Right lobe of liver (tissue), 6 donors: ENCODE measurements at regions not wholly inside any gene's neighbourhood (a gene's known extent, or its start where the extent isn't known, plus 50 kb on each side); places are given as distances from the start of the nearest gene placed in this dataset.
"Not testable (repeated sequence)": the region's sequence is repeated elsewhere in the genome, so short reads cannot be mapped to it uniquely, and the experiment has no call there.

Experiments used
- ATAC-seq, 4 donors: fragments of 200-7000 bp; cut with Tn5 transposase; one replicate each; pipeline ENCODE4 v1.9.1; 2020; ENCODE audit warnings: mild to moderate bottlenecking in 4 of 4, moderate library complexity in 4 of 4
- DNase-seq, 3 donors: peaks; one replicate each; pipeline ENCODE4 v3.0.0-alpha.2; 2020
- H3K27ac ChIP-seq, 3 donors: fragments of 200-600 bp; one replicate each; pipeline ENCODE4 v1.8.0; 2022
- H3K27me3 ChIP-seq, 2 donors: fragments of 200-600 bp; one replicate each; pipeline ENCODE4 v1.8.0; 2022
- H3K36me3 ChIP-seq, 4 donors: fragments of 200-600 bp; sonication (generic) in 1 of 4; one replicate each; pipeline versions ENCODE4 v1.5.1 to v1.8.0; 2017 to 2022; ENCODE audit warnings: control low read depth in 1 of 4
- H3K4me1 ChIP-seq, 4 donors: fragments of 200-600 bp; sonication (generic) in 1 of 4; one replicate each; pipeline versions ENCODE4 v1.5.1 to v1.8.0; 2017 to 2022; ENCODE audit warnings: control low read depth in 1 of 4
- H3K4me3 ChIP-seq, 3 donors: fragments of 200-600 bp; one replicate each; pipeline ENCODE4 v1.8.0; 2022
- H3K9me3 ChIP-seq, 4 donors: fragments of 200-600 bp; sonication (generic) in 1 of 4; one replicate each; pipeline versions ENCODE4 v1.5.1 to v1.8.0; 2017 to 2022; ENCODE audit warnings: control low read depth in 1 of 4
- POLR2A ChIP-seq: fragments of 450-650 bp; IDR thresholded peaks from one replicate; pipeline ENCODE4 v1.6.1; 2017; ENCODE audit warnings: antibody characterized with exemption, mild to moderate bottlenecking
- WGBS: methylation state at CpG from one replicate; pipeline ENCODE4 v1.1.6; 2018; ENCODE audit warnings: low coverage, low lambda C conversion rate; ENCODE audit not compliant: insufficient coverage; ENCODE audit errors: missing lambda C conversion rate; 5-methylcytosine and 5-hydroxymethylcytosine counted together
- intact Hi-C, 2 donors: fragments of 100-400 bp; cut with DNase I; formaldehyde crosslinking; loops; one replicate each; pipeline versions ENCODE4 v1.11.2 to v1.14.1; 2022
- TF ChIP-seq, protein P1 (sequence below), 4 donors: fragments of 200-600 bp in 3 of 4; fragments of 450-650 bp in 1 of 4; IDR thresholded peaks; one replicate each; pipeline versions ENCODE4 v1.5.1 to v1.8.0; 2016 to 2022; ENCODE audit warnings: antibody characterized with exemption in 4 of 4, mild to moderate bottlenecking in 2 of 4
- donor health status: DM: no; HTN: yes; CAD: no.
- donor health status: DM: no; HTN: no; CAD: no.
- donor health status: DM: no; HTN: no; CAD: no.
- donor health status: DM: no; HTN: yes; CAD: no.
- donor health status: DM: no; HTN: yes; CAD: no.

DNA sequence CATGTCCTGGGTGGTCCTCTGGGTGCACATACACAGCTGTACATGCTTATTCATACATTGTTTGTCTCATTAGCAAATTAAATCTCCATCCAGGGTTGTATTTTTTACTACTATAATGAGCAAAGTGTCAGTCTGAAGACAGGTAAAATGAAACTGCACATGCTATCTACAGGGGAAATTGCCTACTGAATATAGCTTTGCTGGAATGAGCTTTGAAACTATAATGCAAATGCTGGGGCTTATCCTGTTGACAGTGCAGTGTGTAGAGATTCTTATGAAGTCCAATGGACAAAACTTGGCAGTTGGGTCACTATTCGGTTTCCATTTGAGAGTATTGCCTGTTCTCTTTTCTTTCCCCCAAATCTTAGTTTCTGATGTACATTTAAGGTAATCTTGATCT is 292.8 kb upstream of the LRP1B start:
- no peaks in the 10 kb centered on the region for H3K9me3 ChIP-seq
- no peaks in the 10 kb centered on the region for H3K27me3 ChIP-seq
- ATAC-seq (no peak), DNase-seq (no peak)
- no peaks in the 10 kb centered on the region for H3K4me1 ChIP-seq
- no peak overlapping the region for H3K4me3 ChIP-seq
- H3K36me3 ChIP-seq: no peaks in the 10 kb centered on the region
- no peak overlapping the region for H3K27ac ChIP-seq
- WGBS: 71% methylated on average over 1 of the region's 1 CpG
- intact Hi-C loops: no loop called here
- TF ChIP-seq POLR2A: no peak
- TF ChIP-seq, protein P1, sequence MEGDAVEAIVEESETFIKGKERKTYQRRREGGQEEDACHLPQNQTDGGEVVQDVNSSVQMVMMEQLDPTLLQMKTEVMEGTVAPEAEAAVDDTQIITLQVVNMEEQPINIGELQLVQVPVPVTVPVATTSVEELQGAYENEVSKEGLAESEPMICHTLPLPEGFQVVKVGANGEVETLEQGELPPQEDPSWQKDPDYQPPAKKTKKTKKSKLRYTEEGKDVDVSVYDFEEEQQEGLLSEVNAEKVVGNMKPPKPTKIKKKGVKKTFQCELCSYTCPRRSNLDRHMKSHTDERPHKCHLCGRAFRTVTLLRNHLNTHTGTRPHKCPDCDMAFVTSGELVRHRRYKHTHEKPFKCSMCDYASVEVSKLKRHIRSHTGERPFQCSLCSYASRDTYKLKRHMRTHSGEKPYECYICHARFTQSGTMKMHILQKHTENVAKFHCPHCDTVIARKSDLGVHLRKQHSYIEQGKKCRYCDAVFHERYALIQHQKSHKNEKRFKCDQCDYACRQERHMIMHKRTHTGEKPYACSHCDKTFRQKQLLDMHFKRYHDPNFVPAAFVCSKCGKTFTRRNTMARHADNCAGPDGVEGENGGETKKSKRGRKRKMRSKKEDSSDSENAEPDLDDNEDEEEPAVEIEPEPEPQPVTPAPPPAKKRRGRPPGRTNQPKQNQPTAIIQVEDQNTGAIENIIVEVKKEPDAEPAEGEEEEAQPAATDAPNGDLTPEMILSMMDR (IDR thresholded peaks at IDR 0.05): no peak

DNA sequence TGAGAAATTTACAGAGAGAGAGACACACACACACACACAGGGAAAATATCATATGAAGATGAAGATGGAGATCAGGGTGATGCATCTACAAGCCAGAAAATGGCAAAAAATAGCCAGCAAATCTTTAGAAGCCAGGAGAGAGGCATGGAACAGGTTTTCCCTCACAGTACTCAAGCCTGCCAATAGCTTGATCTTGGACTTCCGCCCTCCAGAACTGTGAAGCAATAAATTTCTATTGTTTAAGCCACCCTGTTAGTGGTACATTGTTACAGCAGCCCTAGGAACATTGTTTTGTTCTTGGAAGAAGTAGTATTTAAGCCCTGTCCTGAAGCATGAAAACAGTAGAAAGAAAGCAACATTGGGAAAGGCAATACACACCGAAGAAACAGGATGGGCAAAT is 292.0 kb upstream of the LRP1B start:
- H3K36me3 ChIP-seq: no peaks in the 10 kb centered on the region
- no peaks in the 10 kb centered on the region for H3K27me3 ChIP-seq
- DNase-seq (no peak), ATAC-seq (peak; percentile 31 to 70 (median 58))
- 74% methylated on average over 2 of the region's 2 CpGs for WGBS
- H3K4me3 ChIP-seq: no peak overlapping the region
- no peaks in the 10 kb centered on the region for H3K9me3 ChIP-seq
- TF ChIP-seq POLR2A: no peak
- TF ChIP-seq, protein P1 (IDR thresholded peaks at IDR 0.05): no peak
- H3K27ac ChIP-seq: no peak overlapping the region
- intact Hi-C loops: no loop called here
- H3K4me1 ChIP-seq: no peaks in the 10 kb centered on the region

DNA sequence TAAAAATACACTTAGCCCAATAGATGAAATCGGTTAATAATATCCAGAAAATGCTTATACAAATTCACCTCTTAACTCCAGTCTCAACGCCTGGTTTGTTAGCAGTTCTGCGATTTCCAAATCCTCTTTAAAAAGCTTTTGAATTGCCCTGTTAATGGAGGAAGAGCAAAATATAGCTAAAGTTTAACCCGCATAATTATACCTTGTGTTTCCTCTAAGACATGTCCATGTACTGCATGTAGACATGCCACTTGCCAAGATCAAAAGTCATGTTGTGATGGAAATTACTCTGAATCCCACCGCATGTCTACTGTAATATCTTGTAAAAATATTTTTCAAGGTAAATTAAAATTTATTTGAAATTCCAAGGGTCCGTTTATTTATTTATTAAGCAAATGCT is 291.2 kb upstream of the LRP1B start:
- DNase-seq (no peak), ATAC-seq (no peak)
- 86% methylated on average over 6 of the region's 6 CpGs for WGBS
- intact Hi-C loops: no loop called here
- Histone ChIP-seq H3K36me3 (no peaks in the 10 kb centered on the region), H3K9me3 (no peaks in the 10 kb centered on the region), H3K4me1 (no peaks in the 10 kb centered on the region), H3K27ac (no peak overlapping the region), H3K4me3 (no peak overlapping the region), H3K27me3 (no peaks in the 10 kb centered on the region)
- no peak for TF ChIP-seq POLR2A
- TF ChIP-seq, protein P1 (IDR thresholded peaks at IDR 0.05): no peak

DNA sequence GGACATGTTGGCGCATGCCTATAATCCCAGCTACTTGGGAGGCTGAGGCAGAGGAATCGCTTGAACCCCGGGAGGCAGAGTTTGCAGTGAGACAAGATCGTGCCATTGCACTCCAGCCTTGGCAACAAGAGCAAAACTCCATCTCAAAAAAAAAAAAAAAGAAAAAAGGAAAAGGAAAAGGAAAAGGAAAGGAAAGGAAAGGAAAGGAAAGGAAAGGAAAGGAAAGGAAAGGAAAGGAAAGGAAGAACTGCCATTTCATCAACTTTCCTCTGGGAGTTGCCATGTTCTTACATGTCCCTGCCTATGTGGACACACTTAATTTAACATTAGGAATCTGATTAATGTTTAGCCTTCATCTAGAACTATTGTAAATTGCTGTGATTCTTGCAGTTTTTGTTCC is 287.9 kb upstream of the LRP1B start:
- WGBS: 96% methylated on average over 4 of the region's 4 CpGs
- H3K27me3 ChIP-seq, H3K36me3 ChIP-seq, H3K27ac ChIP-seq, intact Hi-C loops, H3K4me3 ChIP-seq, H3K9me3 ChIP-seq, DNase-seq, ATAC-seq: not testable (repeated sequence)
- H3K4me1 ChIP-seq: peaks cover 0 to 13% (median 5%) of the 10 kb centered on the region in 4 donors

DNA sequence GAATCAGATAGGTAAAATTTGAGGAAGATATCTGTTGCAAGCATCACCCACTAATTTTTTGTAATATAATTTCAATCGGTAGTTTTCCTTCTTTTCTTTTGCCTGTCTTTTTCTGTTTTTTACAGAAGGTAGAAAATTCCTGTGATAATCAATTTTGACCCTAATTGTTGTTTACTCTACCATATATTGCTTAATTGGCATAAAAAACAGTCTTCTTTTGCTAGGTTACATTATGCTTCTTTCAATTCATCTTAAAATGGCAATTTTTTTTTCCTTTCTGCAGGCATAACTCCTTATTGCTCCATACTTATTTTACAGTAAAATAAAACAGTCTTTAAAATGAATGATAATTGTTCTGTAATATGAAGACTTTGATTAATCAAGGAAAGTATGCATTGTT is 286.2 kb upstream of the LRP1B start:
- no peaks in the 10 kb centered on the region for H3K9me3 ChIP-seq
- 69% methylated on average over 1 of the region's 1 CpG for WGBS

More for the DNA sequence above, 286.2 kb upstream of the LRP1B start:
- Histone ChIP-seq H3K27me3 (no peaks in the 10 kb centered on the region), H3K4me3 (no peak overlapping the region), H3K4me1 (peaks cover 0 to 13% (median 5%) of the 10 kb centered on the region in 4 donors), H3K27ac (no peak overlapping the region), H3K36me3 (no peaks in the 10 kb centered on the region)
- TF ChIP-seq POLR2A: no peak
- TF ChIP-seq, protein P1 (IDR thresholded peaks at IDR 0.05): no peak
- DNase-seq: no peak
- ATAC-seq: no peak
- intact Hi-C loops: no loop called here
